NB4 (cell line): ENCODE measurements at regions not wholly inside any gene's neighbourhood (a gene's known extent, or its start where the extent isn't known, plus 50 kb on each side); places are given as distances from the start of the nearest gene placed in this dataset.

ENCODE experiments used
- DNase-seq: peaks from one replicate; pipeline ENCODE4 v3.0.0; 2010; ENCODE audit warnings: low read depth
- H3K4me3 ChIP-seq: one replicate; pipeline ENCODE4 v1.5.1; 2011; ENCODE audit warnings: mild to moderate bottlenecking, low read depth, low read length, moderate library complexity
- CTCF ChIP-seq: IDR thresholded peaks from one replicate; pipeline ENCODE4 v1.5.1; 2012; ENCODE audit warnings: low read depth, low read length
- MAX ChIP-seq: IDR thresholded peaks from 2 replicates; pipeline ENCODE4 v1.6.1; 2011; ENCODE audit warnings: low read depth, low read length
- MYC ChIP-seq: IDR thresholded peaks from 2 replicates; pipeline ENCODE4 v1.6.1; 2011; ENCODE audit warnings: low read depth, low read length
- POLR2A ChIP-seq: IDR thresholded peaks from 2 replicates; pipeline ENCODE4 v1.6.1; 2011; ENCODE audit warnings: mild to moderate bottlenecking; ENCODE audit not compliant: insufficient read length; ENCODE audit errors: extremely low read depth

- DNase-seq: no peak
- no peak for TF ChIP-seq CTCF
- no peak for TF ChIP-seq MYC
- TF ChIP-seq POLR2A: no peak
- TF ChIP-seq MAX: no peak
- H3K4me3 ChIP-seq: no peak overlapping the region
Observed at GRCh38 chr10:89829262-89829886, 128.0 kb downstream of the KIF20B start.

GRCh38 chr10:89829887-89830269 lies 128.5 kb downstream of the KIF20B start:
- no peak for TF ChIP-seq MAX
- TF ChIP-seq MYC: no peak
- no peak for TF ChIP-seq CTCF
- no peak for TF ChIP-seq POLR2A
- H3K4me3 ChIP-seq: no peak overlapping the region
- DNase-seq: no peak

GRCh38 chr10:89830624-89831023 lies 129.2 kb downstream of the KIF20B start:
- no peak overlapping the region for H3K4me3 ChIP-seq
- DNase-seq: no peak
- TF ChIP-seq CTCF (no peak), POLR2A (no peak), MYC (no peak), MAX (no peak)

GRCh38 chr10:89836840-89837164 lies 135.4 kb downstream of the KIF20B start:
- no peak for DNase-seq
- TF ChIP-seq POLR2A (no peak), MAX (no peak), CTCF (no peak), MYC (no peak)
- H3K4me3 ChIP-seq: no peak overlapping the region

- no peak for TF ChIP-seq MYC
- no peak for TF ChIP-seq CTCF
- TF ChIP-seq POLR2A: no peak
- no peak for TF ChIP-seq MAX
- no peak for DNase-seq
- no peak overlapping the region for H3K4me3 ChIP-seq
Observed at GRCh38 chr10:89837165-89838043, 136.0 kb downstream of the KIF20B start.
